DMS 273 treated with DMSO at 0.1 percent for 48 hours (cell line): ENCODE measurements at regions not wholly inside any gene's neighbourhood (a gene's known extent, or its start where the extent isn't known, plus 50 kb on each side); places are given as distances from the start of the nearest gene placed in this dataset.

Experiments
- DNase-seq: peaks from one replicate; lab custom pipeline; 2025; lab: John Stamatoyannopoulos, UW

GRCh38 chr3:13173186-13173585, 100.0 kb upstream of the IQSEC1 start:
- DNase-seq, result no peak

- DNase-seq, result no peak
Observed at GRCh38 chr3:13172644-13173013, 99.4 kb upstream of the IQSEC1 start.

- DNase-seq, result no peak
Observed at GRCh38 chr3:13171704-13172643, 98.7 kb upstream of the IQSEC1 start.

GRCh38 chr3:13170317-13170716, 97.1 kb upstream of the IQSEC1 start:
- DNase-seq, result no peak

- no peak for DNase-seq
Observed at GRCh38 chr3:13168391-13168790, 95.2 kb upstream of the IQSEC1 start.

GRCh38 chr3:13167829-13168228, 94.6 kb upstream of the IQSEC1 start:
- DNase-seq, result no peak

GRCh38 chr3:13167064-13167743, 94.0 kb upstream of the IQSEC1 start:
- no peak for DNase-seq

- DNase-seq, result no peak
Observed at GRCh38 chr3:13166243-13167063, 93.2 kb upstream of the IQSEC1 start.

- no peak for DNase-seq
Observed at GRCh38 chr3:13165576-13165975, 92.3 kb upstream of the IQSEC1 start.

GRCh38 chr3:13164893-13165492, 91.8 kb upstream of the IQSEC1 start:
- no peak for DNase-seq

GRCh38 chr3:13163848-13164382, 90.7 kb upstream of the IQSEC1 start:
- DNase-seq, result no peak

GRCh38 chr3:13162549-13163320, 89.5 kb upstream of the IQSEC1 start:
- no peak for DNase-seq

- DNase-seq, result no peak
Observed at GRCh38 chr3:13161771-13162535, 88.7 kb upstream of the IQSEC1 start.

GRCh38 chr3:13161021-13161759, 88.0 kb upstream of the IQSEC1 start:
- no peak for DNase-seq

GRCh38 chr3:13160619-13161018, 87.4 kb upstream of the IQSEC1 start:
- no peak for DNase-seq

- DNase-seq, result no peak
Observed at GRCh38 chr3:13159890-13160289, 86.7 kb upstream of the IQSEC1 start.

GRCh38 chr3:13158871-13159270, 85.6 kb upstream of the IQSEC1 start:
- peak; percentile 12 for DNase-seq

GRCh38 chr3:13158408-13158807, 85.2 kb upstream of the IQSEC1 start:
- no peak for DNase-seq

- no peak for DNase-seq
Observed at GRCh38 chr3:13157986-13158385, 84.8 kb upstream of the IQSEC1 start.
